H4 (cell line): ENCODE measurements at regions not wholly inside any gene's neighbourhood (a gene's known extent, or its start where the extent isn't known, plus 50 kb on each side); places are given as distances from the start of the nearest gene placed in this dataset.

Experiments
- DNase-seq: peaks from one replicate; pipeline ENCODE4 v3.0.0-alpha.2; 2015; ENCODE audit warnings: low spot score

- DNase-seq = no peak
Observed at GRCh38 chr5:74382123-74382855, 258.2 kb downstream of the ENC1 start.

DNA sequence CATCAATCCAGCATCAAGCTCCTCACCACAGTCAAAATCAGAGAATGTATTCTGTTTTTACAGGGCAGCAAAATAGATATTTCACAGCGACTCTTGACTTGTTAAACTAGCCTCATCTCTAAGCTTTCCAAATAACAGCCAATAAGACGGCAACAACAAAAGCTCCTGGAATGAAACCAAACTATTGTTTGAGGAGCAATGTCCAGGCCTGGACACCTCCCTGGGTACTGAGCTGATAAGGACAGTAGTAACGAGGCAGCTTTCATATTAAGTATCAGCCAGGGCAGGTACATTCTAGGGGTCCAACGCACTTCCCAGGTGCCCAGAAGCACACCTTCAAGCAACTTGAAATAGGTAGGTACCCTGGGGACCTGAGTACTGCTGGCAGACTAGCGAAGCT is 260.3 kb downstream of the ENC1 start:
- DNase-seq = no peak

- no peak for DNase-seq
Observed at GRCh38 chr5:74378464-74378863, 262.1 kb downstream of the ENC1 start.

GRCh38 chr5:74376187-74376586 is 264.3 kb downstream of the ENC1 start:
- DNase-seq = no peak

GRCh38 chr5:74375271-74375670 is 265.3 kb downstream of the ENC1 start:
- no peak for DNase-seq

DNA sequence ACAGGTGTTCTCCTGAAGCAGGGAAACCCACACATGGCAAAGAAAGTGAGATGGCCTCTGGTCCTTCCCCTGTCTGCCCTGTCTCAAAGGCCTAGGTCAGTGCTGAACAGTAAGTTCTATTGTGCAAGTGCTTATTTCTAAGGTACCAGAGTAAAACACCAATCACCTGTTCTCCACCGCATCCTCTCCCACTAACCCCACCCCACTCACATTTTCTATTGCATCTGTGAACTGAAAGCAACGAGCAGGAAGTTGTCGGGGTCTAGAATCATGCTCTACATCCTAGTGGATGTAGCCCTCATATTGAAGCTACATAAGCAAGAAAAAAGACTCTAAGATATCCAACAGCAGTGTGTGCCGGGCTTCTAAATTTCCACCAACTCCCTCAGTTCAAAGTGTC is 265.9 kb downstream of the ENC1 start:
- DNase-seq = no peak

DNA sequence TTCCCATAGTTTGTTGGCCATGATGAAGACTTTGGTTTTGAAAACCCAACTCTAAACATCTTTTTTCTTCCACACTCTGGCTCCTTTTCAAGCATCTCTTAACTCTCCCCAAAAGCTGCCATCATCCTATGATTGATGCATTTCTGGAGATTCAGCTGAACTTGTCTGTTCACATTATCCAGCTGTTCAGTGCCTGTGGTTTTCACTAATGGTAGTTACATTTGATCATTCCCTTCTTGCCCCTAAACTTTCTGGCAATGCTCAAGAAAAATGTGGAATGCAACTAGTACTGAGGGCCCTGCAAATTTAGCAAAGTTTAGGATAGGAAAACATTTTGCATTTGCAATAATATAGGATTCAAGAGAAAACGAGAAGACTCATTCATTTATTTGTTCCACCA is 267.5 kb downstream of the ENC1 start:
- no peak for DNase-seq

GRCh38 chr5:74372502-74373064 is 267.9 kb downstream of the ENC1 start:
- no peak for DNase-seq

DNA sequence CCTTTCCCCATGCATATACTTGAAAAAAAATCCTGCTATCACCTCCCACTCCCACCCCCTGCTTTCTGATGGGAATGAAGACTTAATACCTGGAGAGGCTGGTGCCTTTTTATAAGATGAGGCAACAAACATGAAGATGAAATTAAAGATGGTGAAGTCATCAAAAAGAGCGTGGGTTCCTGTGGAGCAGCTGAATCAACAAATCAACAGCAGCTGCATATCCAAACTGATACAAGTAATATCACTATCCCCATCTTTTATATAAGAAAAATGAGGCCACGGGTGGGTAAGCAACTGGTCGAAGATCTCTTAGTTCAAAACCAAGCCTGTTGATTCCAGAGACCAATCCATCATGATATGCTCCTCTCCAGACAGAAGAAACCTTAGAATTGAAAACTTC is 268.5 kb downstream of the ENC1 start:
- DNase-seq = no peak

GRCh38 chr5:74371621-74372020 is 268.9 kb downstream of the ENC1 start:
- no peak for DNase-seq

- no peak for DNase-seq
Observed at GRCh38 chr5:74370168-74370567, 270.4 kb downstream of the ENC1 start.

- DNase-seq = no peak
Observed at GRCh38 chr5:74369173-74369572, 271.4 kb downstream of the ENC1 start.

GRCh38 chr5:74367934-74368333 is 272.6 kb downstream of the ENC1 start:
- no peak for DNase-seq

- DNase-seq = no peak
Observed at GRCh38 chr5:74367241-74367733, 273.2 kb downstream of the ENC1 start.

DNA sequence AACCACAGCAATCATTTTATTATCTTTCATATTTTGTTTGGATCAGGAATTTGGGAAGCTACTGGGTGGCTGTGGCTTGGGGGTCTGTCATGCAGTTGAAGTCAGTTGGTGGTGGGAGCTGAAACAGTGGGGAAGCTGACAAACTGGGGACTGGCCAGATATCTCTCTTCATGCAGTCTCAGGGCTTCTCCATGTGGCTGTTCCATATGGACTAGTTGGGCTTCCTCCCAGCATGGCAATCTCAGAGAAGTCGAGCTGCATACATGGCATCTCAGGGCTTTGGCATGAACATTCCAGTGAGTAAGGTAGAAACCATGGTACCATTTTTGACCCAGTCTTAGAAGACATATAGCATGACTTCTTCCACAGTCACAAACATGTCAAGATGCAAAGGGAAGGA is 274.8 kb downstream of the ENC1 start:
- no peak for DNase-seq

- no peak for DNase-seq
Observed at GRCh38 chr5:74364507-74364906, 276.0 kb downstream of the ENC1 start.

- no peak for DNase-seq
Observed at GRCh38 chr5:74363603-74364205, 276.8 kb downstream of the ENC1 start.

DNA sequence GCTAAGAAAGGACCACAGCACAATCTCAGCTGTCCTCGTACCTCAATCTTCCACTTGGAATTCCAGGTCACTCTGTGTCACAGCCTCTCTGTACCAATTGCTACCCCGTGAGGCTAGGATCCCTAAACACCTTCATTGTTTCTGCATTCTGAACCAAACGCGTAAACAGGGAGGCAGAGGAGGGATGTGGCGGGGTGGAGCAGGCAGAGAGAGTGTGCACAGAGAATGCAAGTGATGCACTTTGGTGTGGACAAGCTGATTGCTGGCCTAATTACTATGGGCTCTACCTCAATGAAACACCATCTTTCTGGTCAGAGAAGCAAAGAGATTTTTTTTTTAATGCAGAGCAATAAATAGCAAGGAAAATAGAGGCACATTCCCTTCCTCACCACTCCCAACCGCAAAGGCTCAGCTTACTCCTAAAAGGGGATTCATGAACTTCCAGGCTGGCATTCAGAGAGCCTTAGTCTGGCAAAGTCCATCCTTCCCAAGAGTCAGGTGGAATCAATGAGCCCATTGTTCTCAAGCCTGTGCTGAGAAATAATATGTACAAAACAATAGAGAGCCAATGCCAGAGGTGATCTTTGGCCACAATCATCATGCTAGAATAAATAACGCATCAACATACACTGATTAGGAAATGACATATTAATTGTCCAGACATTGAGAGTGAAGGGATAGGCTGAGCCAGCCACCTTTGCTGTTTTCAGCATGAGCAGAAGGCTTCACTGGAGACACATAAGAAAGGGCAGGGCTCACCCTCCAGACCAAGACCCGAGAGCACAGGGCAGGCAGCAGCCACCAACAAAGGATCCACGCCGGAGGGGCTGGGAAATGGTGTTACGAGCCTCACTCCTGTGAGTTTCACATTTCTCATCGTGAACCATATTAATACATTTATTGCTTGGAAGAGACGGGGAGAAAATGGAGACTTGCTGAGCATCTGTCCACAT is 278.8 kb downstream of the ENC1 start:
- DNase-seq = no peak

GRCh38 chr5:74360535-74361210 is 279.9 kb downstream of the ENC1 start:
- peak; percentile 16 for DNase-seq

GRCh38 chr5:74357827-74358226 is 282.7 kb downstream of the ENC1 start:
- no peak for DNase-seq

- no peak for DNase-seq
Observed at GRCh38 chr5:74356009-74356695, 284.4 kb downstream of the ENC1 start.
